Astrocyte (in vitro differentiated cells and primary cell): ENCODE measurements at regions not wholly inside any gene's neighbourhood (a gene's known extent, or its start where the extent isn't known, plus 50 kb on each side); places are given as distances from the start of the nearest gene placed in this dataset.

Experiments used
- DNase-seq: peaks from one replicate; pipeline ENCODE4 v3.0.0-alpha.2; 2010; ENCODE audit warnings: low read depth
- FAIRE-seq: peaks from 2 replicates; lab custom pipeline; 2011; peaks lifted over from hg19 to GRCh38; lab: Jason Lieb, UNC
- H2AFZ ChIP-seq: 2 replicates; pipeline ENCODE4 v1.6.0; 2012; ENCODE audit warnings: low read depth, low read length, inconsistent platforms
- H3K27ac ChIP-seq: 2 replicates; pipeline ENCODE4 v1.5.1; 2011; ENCODE audit warnings: low read depth, low read length, inconsistent platforms
- H3K27me3 ChIP-seq: 2 replicates; pipeline ENCODE4 v1.6.0; 2011; ENCODE audit warnings: low read length, inconsistent platforms; ENCODE audit not compliant: insufficient read depth
- H3K36me3 ChIP-seq: 2 replicates; pipeline ENCODE4 v1.5.1; 2011; ENCODE audit warnings: low read length, inconsistent platforms; ENCODE audit not compliant: insufficient read depth
- H3K4me1 ChIP-seq: 2 replicates; pipeline ENCODE4 v1.5.1; 2011; ENCODE audit warnings: low read length, inconsistent platforms; ENCODE audit not compliant: insufficient read depth
- H3K4me2 ChIP-seq: 2 replicates; pipeline ENCODE4 v1.6.0; 2012; ENCODE audit warnings: low read length, inconsistent platforms
- H3K4me3 ChIP-seq: 2 replicates; pipeline ENCODE4 v1.5.1; 2011; ENCODE audit warnings: low read depth, mild to moderate bottlenecking, low read length, inconsistent platforms; ENCODE audit not compliant: insufficient read depth
- H3K79me2 ChIP-seq: 2 replicates; pipeline ENCODE4 v1.6.0; 2012; ENCODE audit warnings: mild to moderate bottlenecking, low read length, inconsistent platforms; ENCODE audit not compliant: insufficient read depth
- H3K9ac ChIP-seq: 2 replicates; pipeline ENCODE4 v1.6.0; 2012; ENCODE audit warnings: mild to moderate bottlenecking, low read length, inconsistent platforms
- H3K9me3 ChIP-seq: 2 replicates; pipeline ENCODE4 v1.5.1; 2012; ENCODE audit warnings: low read depth, mild to moderate bottlenecking, low read length, inconsistent platforms; ENCODE audit not compliant: insufficient read depth
- H4K20me1 ChIP-seq: 2 replicates; pipeline ENCODE4 v1.6.0; 2012; ENCODE audit warnings: low read length, inconsistent platforms; ENCODE audit not compliant: insufficient read depth
- H3K27ac Mint-ChIP-seq: one replicate; pipeline ENCODE4 v1.8.0; 2021; ENCODE audit warnings: mild to moderate bottlenecking, mixed read lengths; ENCODE audit not compliant: unreplicated experiment
- H3K27me3 Mint-ChIP-seq: one replicate; pipeline ENCODE4 v1.8.0; 2021; ENCODE audit warnings: low read depth, mixed read lengths; ENCODE audit not compliant: unreplicated experiment
- H3K36me3 Mint-ChIP-seq: one replicate; pipeline ENCODE4 v1.8.0; 2021; ENCODE audit warnings: low read depth, mixed read lengths; ENCODE audit not compliant: unreplicated experiment
- H3K4me1 Mint-ChIP-seq: one replicate; pipeline ENCODE4 v1.8.0; 2021; ENCODE audit warnings: low read depth, mixed read lengths; ENCODE audit not compliant: unreplicated experiment
- H3K4me3 Mint-ChIP-seq: one replicate; pipeline ENCODE4 v1.8.0; 2021; ENCODE audit warnings: mild to moderate bottlenecking, moderate library complexity, mixed read lengths; ENCODE audit not compliant: unreplicated experiment
- H3K9me3 Mint-ChIP-seq: one replicate; pipeline ENCODE4 v1.8.0; 2021; ENCODE audit warnings: mild to moderate bottlenecking, mixed read lengths; ENCODE audit not compliant: unreplicated experiment
- CTCF ChIP-seq: IDR thresholded peaks from 2 replicates; pipeline ENCODE4 v1.5.1; 2011; ENCODE audit warnings: low read depth, mild to moderate bottlenecking, inconsistent platforms, low read length, moderate library complexity; ENCODE audit not compliant: insufficient read depth
- EZH2 ChIP-seq: IDR thresholded peaks from 2 replicates; pipeline ENCODE4 v1.6.1; 2012; ENCODE audit warnings: mild to moderate bottlenecking, low read length, inconsistent platforms; ENCODE audit not compliant: insufficient read depth

GRCh38 chr7:124557101-124557500 lies 208.5 kb downstream of the GPR37 start:
- H3K27me3 Mint-ChIP-seq, result no peaks in the 10 kb centered on the region
- no peak overlapping the region for H3K27ac ChIP-seq
- H3K9me3 ChIP-seq, result no peaks in the 10 kb centered on the region
- H3K9me3 Mint-ChIP-seq, result no peaks in the 10 kb centered on the region
- H3K4me1 Mint-ChIP-seq, result no peaks in the 10 kb centered on the region
- no peaks in the 10 kb centered on the region for H3K4me1 ChIP-seq
- no peak overlapping the region for H3K27ac Mint-ChIP-seq
- TF ChIP-seq CTCF (no peak), EZH2 (no peak)
- H2AFZ ChIP-seq, result no peak overlapping the region
- no peak overlapping the region for H3K4me3 Mint-ChIP-seq
- no peaks in the 10 kb centered on the region for H4K20me1 ChIP-seq
- H3K79me2 ChIP-seq, result no peaks in the 10 kb centered on the region
- no peak overlapping the region for H3K4me2 ChIP-seq
- H3K27me3 ChIP-seq, result no peaks in the 10 kb centered on the region
- DNase-seq (no peak), FAIRE-seq (no peak)
- H3K9ac ChIP-seq, result no peak overlapping the region
- H3K36me3 ChIP-seq, result no peaks in the 10 kb centered on the region
- no peaks in the 10 kb centered on the region for H3K36me3 Mint-ChIP-seq
- H3K4me3 ChIP-seq, result no peak overlapping the region

- FAIRE-seq (no peak), DNase-seq (no peak)
- H3K4me2 ChIP-seq, result no peak overlapping the region
- H3K27me3 ChIP-seq, result no peaks in the 10 kb centered on the region
- Mint-ChIP-seq H3K27me3 (no peaks in the 10 kb centered on the region), H3K9me3 (no peaks in the 10 kb centered on the region), H3K4me1 (no peaks in the 10 kb centered on the region), H3K36me3 (no peaks in the 10 kb centered on the region), H3K4me3 (no peak overlapping the region), H3K27ac (no peak overlapping the region)
- H3K9ac ChIP-seq, result no peak overlapping the region
- no peaks in the 10 kb centered on the region for H3K79me2 ChIP-seq
- TF ChIP-seq EZH2 (no peak), CTCF (no peak)
- H3K4me3 ChIP-seq, result no peak overlapping the region
- no peaks in the 10 kb centered on the region for H4K20me1 ChIP-seq
- no peaks in the 10 kb centered on the region for H3K4me1 ChIP-seq
- H3K9me3 ChIP-seq, result no peaks in the 10 kb centered on the region
- H3K27ac ChIP-seq, result no peak overlapping the region
- no peaks in the 10 kb centered on the region for H3K36me3 ChIP-seq
- H2AFZ ChIP-seq, result no peak overlapping the region
These were observed 212.1 kb downstream of the GPR37 start for GRCh38 chr7:124553502-124553901.

- Mint-ChIP-seq H3K4me1 (no peaks in the 10 kb centered on the region), H3K36me3 (no peaks in the 10 kb centered on the region), H3K9me3 (no peaks in the 10 kb centered on the region), H3K27me3 (no peaks in the 10 kb centered on the region), H3K4me3 (no peak overlapping the region), H3K27ac (no peak overlapping the region)
- Histone ChIP-seq H3K36me3 (no peaks in the 10 kb centered on the region), H3K4me2 (no peak overlapping the region), H3K27me3 (no peaks in the 10 kb centered on the region), H3K4me1 (no peaks in the 10 kb centered on the region), H3K9me3 (no peaks in the 10 kb centered on the region), H2AFZ (no peak overlapping the region), H3K9ac (no peak overlapping the region), H3K79me2 (no peaks in the 10 kb centered on the region), H3K27ac (no peak overlapping the region), H4K20me1 (no peaks in the 10 kb centered on the region), H3K4me3 (no peak overlapping the region)
- no peak for DNase-seq
- TF ChIP-seq CTCF, result no peak
- no peak for TF ChIP-seq EZH2
- no peak for FAIRE-seq
These were observed 213.4 kb downstream of the GPR37 start for GRCh38 chr7:124552217-124552616.
